A673 (cell line): ENCODE measurements at regions not wholly inside any gene's neighbourhood (a gene's known extent, or its start where the extent isn't known, plus 50 kb on each side); places are given as distances from the start of the nearest gene placed in this dataset.

Source experiments
- BruUV-seq: library from RNA; stranded (reverse); fragments of 400-500 nt; replicated peaks from 2 replicates; lab custom pipeline; 2021; lab: Mats Ljungman, UMichigan
- CTCF ChIA-PET: fragments of 300-600 bp; sonication (Branson Sonifier 250); formaldehyde crosslinking; loops from one replicate; lab custom pipeline; 2022; ENCODE audit warnings: antibody characterized with exemption; lab: Charles Lee
- POLR2A ChIA-PET: fragments of 300-600 bp; sonication (Branson Sonifier 250); formaldehyde crosslinking; loops from one replicate; lab custom pipeline; 2022; ENCODE audit warnings: antibody characterized with exemption; ENCODE audit not compliant: low non-redundant PET; lab: Charles Lee
- DNase-seq: peaks from one replicate; pipeline ENCODE4 v3.0.0-alpha.2; 2015; ENCODE audit warnings: low spot score
- H3K27ac ChIP-seq: fragments of 200-600 bp; sonication (generic); 2 replicates; pipeline ENCODE4 v1.5.1; 2016; ENCODE audit warnings: mixed run types, low read depth, mild to moderate bottlenecking, mixed read lengths, antibody characterized with exemption, low read length; ENCODE audit not compliant: poor library complexity, severe bottlenecking
- H3K27me3 ChIP-seq: fragments of 200-600 bp; sonication (generic); replicated peaks from 2 replicates; pipeline ENCODE4 v1.6.1; 2017; ENCODE audit warnings: mixed run types, low read depth, mild to moderate bottlenecking, mixed read lengths, antibody characterized with exemption, low read length; ENCODE audit not compliant: insufficient read depth, poor library complexity
- H3K36me3 ChIP-seq: fragments of 200-600 bp; sonication (generic); 2 replicates; pipeline ENCODE4 v1.6.1; 2016; ENCODE audit warnings: mixed run types, mild to moderate bottlenecking, mixed read lengths, antibody characterized with exemption, low read length; ENCODE audit not compliant: insufficient read depth, poor library complexity, severe bottlenecking
- H3K4me1 ChIP-seq: fragments of 200-600 bp; sonication (generic); 2 replicates; pipeline ENCODE4 v1.6.1; 2017; ENCODE audit warnings: mixed run types, mild to moderate bottlenecking, mixed read lengths, antibody characterized with exemption, low read length; ENCODE audit not compliant: insufficient read depth, poor library complexity, severe bottlenecking
- H3K4me3 ChIP-seq: fragments of 200-600 bp; sonication (generic); 2 replicates; pipeline ENCODE4 v1.5.1; 2016; ENCODE audit warnings: low read depth, mixed run types, mild to moderate bottlenecking, mixed read lengths, low read length; ENCODE audit not compliant: poor library complexity, severe bottlenecking
- H3K9me3 ChIP-seq: fragments of 200-600 bp; sonication (generic); 2 replicates; pipeline ENCODE4 v1.6.1; 2016; ENCODE audit warnings: mixed run types, low read depth, mild to moderate bottlenecking, mixed read lengths, antibody characterized with exemption, low read length; ENCODE audit not compliant: poor library complexity, severe bottlenecking
- CTCF ChIP-seq: fragments of 300-800, 200-600 bp; sonication (generic); conservative IDR thresholded peaks from 2 replicates; pipeline ENCODE4 v1.5.1; 2017; ENCODE audit warnings: low read depth, mild to moderate bottlenecking, antibody characterized with exemption, low read length, moderate library complexity, mixed read lengths
- EZH2 ChIP-seq: fragments of 200-600 bp; sonication (generic); IDR thresholded peaks from 2 replicates; pipeline ENCODE4 v1.6.1; 2017; ENCODE audit warnings: borderline replicate concordance, low read depth, mild to moderate bottlenecking, mixed read lengths, antibody characterized with exemption, low read length; ENCODE audit not compliant: poor library complexity, severe bottlenecking
- intact Hi-C: fragments of 100-400 bp; cut with micrococcal nuclease; formaldehyde crosslinking; loops from one replicate; pipeline ENCODE4 v1.10.0; 2022; ENCODE audit not compliant: unreplicated experiment

GRCh38 chr3:78023257-78023656, 983.4 kb downstream of the ROBO2 start:
- H3K9me3 ChIP-seq: no peaks in the 10 kb centered on the region
- no TSS peak for BruUV-seq
- POLR2A ChIA-PET: no interaction called here
- DNase-seq: no peak
- H3K27me3 ChIP-seq: no peaks in the 10 kb centered on the region
- H3K36me3 ChIP-seq: no peaks in the 10 kb centered on the region
- H3K27ac ChIP-seq: no peak overlapping the region
- CTCF ChIA-PET: no interaction called here
- H3K4me1 ChIP-seq: no peaks in the 10 kb centered on the region
- intact Hi-C loops: no loop called here
- no peak overlapping the region for H3K4me3 ChIP-seq
- TF ChIP-seq CTCF: no peak
- no peak for TF ChIP-seq EZH2

GRCh38 chr3:78025916-78026315, 986.0 kb downstream of the ROBO2 start:
- H3K36me3 ChIP-seq: no peaks in the 10 kb centered on the region
- TF ChIP-seq EZH2: no peak
- TF ChIP-seq CTCF: no peak
- H3K9me3 ChIP-seq: no peaks in the 10 kb centered on the region
- H3K27ac ChIP-seq: no peak overlapping the region
- intact Hi-C loops: no loop called here
- DNase-seq: no peak
- H3K4me1 ChIP-seq: no peaks in the 10 kb centered on the region
- BruUV-seq: no TSS peak
- CTCF ChIA-PET: no interaction called here
- POLR2A ChIA-PET: no interaction called here
- H3K27me3 ChIP-seq: no peaks in the 10 kb centered on the region
- no peak overlapping the region for H3K4me3 ChIP-seq

- Histone ChIP-seq H3K36me3 (no peaks in the 10 kb centered on the region), H3K9me3 (no peaks in the 10 kb centered on the region), H3K27me3 (no peaks in the 10 kb centered on the region), H3K27ac (no peak overlapping the region), H3K4me1 (no peaks in the 10 kb centered on the region), H3K4me3 (no peak overlapping the region)
- POLR2A ChIA-PET: no interaction called here
- intact Hi-C loops: no loop called here
- DNase-seq: no peak
- TF ChIP-seq EZH2 (no peak), CTCF (no peak)
- CTCF ChIA-PET: no interaction called here
- BruUV-seq: no TSS peak
These were observed 986.5 kb downstream of the ROBO2 start for GRCh38 chr3:78026318-78026828.
